ENCODE measurements at regions not wholly inside any gene's neighbourhood (a gene's known extent, or its start where the extent isn't known, plus 50 kb on each side); places are given as distances from the start of the nearest gene placed in this dataset.
"Not testable (repeated sequence)": the region's sequence is repeated elsewhere in the genome, so short reads cannot be mapped to it uniquely, and the experiment has no call there.

GRCh38 chr4:159946983-159947615 is 844.2 kb downstream of the RAPGEF2 start:
- DNase-seq = peak; percentile 48

- DNase-seq = no peak
Observed at GRCh38 chr4:159950707-159951106, 847.8 kb downstream of the RAPGEF2 start.

GRCh38 chr4:159966746-159967145 is 863.9 kb downstream of the RAPGEF2 start:
- no peak for DNase-seq

- DNase-seq = not testable (repeated sequence)
Observed at GRCh38 chr4:159976871-159977482, 874.1 kb downstream of the RAPGEF2 start.

- DNase-seq = no peak
Observed at GRCh38 chr4:159977907-159978617, 875.2 kb downstream of the RAPGEF2 start.

GRCh38 chr4:159979351-159979750 is 876.5 kb downstream of the RAPGEF2 start:
- DNase-seq = no peak

- no peak for DNase-seq
Observed at GRCh38 chr4:159979953-159980352, 877.1 kb downstream of the RAPGEF2 start.

GRCh38 chr4:159980826-159981468 is 878.1 kb downstream of the RAPGEF2 start:
- no peak for DNase-seq

GRCh38 chr4:159981469-159981856 is 878.6 kb downstream of the RAPGEF2 start:
- no peak for DNase-seq

- no peak for DNase-seq
Observed at GRCh38 chr4:159983082-159983481, 880.2 kb downstream of the RAPGEF2 start.

- no peak for DNase-seq
Observed at GRCh38 chr4:160009656-160010493, 907.0 kb downstream of the RAPGEF2 start.

- DNase-seq = no peak
Observed at GRCh38 chr4:160019936-160020335, 917.1 kb downstream of the RAPGEF2 start.

- DNase-seq = no peak
Observed at GRCh38 chr4:160020804-160021203, 917.9 kb downstream of the RAPGEF2 start.

GRCh38 chr4:160021870-160022269 is 919.0 kb downstream of the RAPGEF2 start:
- DNase-seq = no peak

GRCh38 chr4:160026721-160027120 is 923.8 kb downstream of the RAPGEF2 start:
- DNase-seq = no peak

GRCh38 chr4:160034501-160034900 is 931.6 kb downstream of the RAPGEF2 start:
- DNase-seq = no peak

GRCh38 chr4:160038615-160039014 is 935.7 kb downstream of the RAPGEF2 start:
- DNase-seq = peak; percentile 58

- DNase-seq = peak; percentile 14
Observed at GRCh38 chr4:160044693-160045092, 941.8 kb downstream of the RAPGEF2 start.

GRCh38 chr4:160082432-160083207 is 979.7 kb downstream of the RAPGEF2 start:
- DNase-seq = no peak

GRCh38 chr4:160091631-160092030 is 988.8 kb downstream of the RAPGEF2 start:
- no peak for DNase-seq

GRCh38 chr4:160100316-160100715 is 997.4 kb downstream of the RAPGEF2 start:
- no peak for DNase-seq

GRCh38 chr4:160110891-160111290 is 1008.0 kb downstream of the RAPGEF2 start:
- DNase-seq = no peak
